SK-N-SH (cell line): ENCODE measurements at regions not wholly inside any gene's neighbourhood (a gene's known extent, or its start where the extent isn't known, plus 50 kb on each side); places are given as distances from the start of the nearest gene placed in this dataset.

Source experiments
- CTCF ChIA-PET: fragments of 300-600, 350-600 bp; formaldehyde crosslinking; extraction: SDS; loops from one replicate; lab custom pipeline; 2021; lab: Yijun Ruan, JAX
- POLR2A ChIA-PET: fragments of 350-600 bp; sonication (Branson Sonifier 250); formaldehyde crosslinking; extraction: SDS; loops from one replicate; lab custom pipeline; 2020; ENCODE audit warnings: antibody characterized with exemption, inconsistent platforms; lab: Yijun Ruan, JAX
- DNase-seq: peaks from one replicate; pipeline ENCODE4 v3.0.0; 2012
- H2AFZ ChIP-seq: fragments of 200-600 bp; sonication (generic); 2 replicates; pipeline ENCODE4 v1.8.1; 2016; ENCODE audit warnings: antibody characterized with exemption, mild to moderate bottlenecking, low read depth
- H3F3A ChIP-seq: fragments of 200-600 bp; sonication (generic); replicated peaks from 2 replicates; pipeline ENCODE3; 2016; ENCODE audit warnings: antibody characterized with exemption, mild to moderate bottlenecking; ENCODE audit not compliant: insufficient read depth
- H3K27ac ChIP-seq, 2 experiments: fragments of 200-500 bp in 1 of 2; fragments of 200-600 bp in 1 of 2; sonication (Bioruptor generic) in 1 of 2; sonication (generic), shearing (Covaris generic) in 1 of 2; 2 replicates each; pipeline versions ENCODE4 v1.5.1 to v1.6.1; 2014 to 2016; ENCODE audit warnings: low read depth in 2 of 2, inconsistent platforms in 1 of 2, low read length in 1 of 2, mild to moderate bottlenecking in 1 of 2, mixed read lengths in 1 of 2
- H3K27me3 ChIP-seq: fragments of 200-600 bp; sonication (generic), shearing (Covaris generic); 2 replicates; pipeline ENCODE4 v1.6.1; 2016; ENCODE audit warnings: mixed run types; ENCODE audit not compliant: insufficient read depth
- H3K36me3 ChIP-seq, 2 experiments: fragments of 200-500 bp in 1 of 2; fragments of 200-600 bp in 1 of 2; sonication (Bioruptor generic) in 1 of 2; sonication (generic) in 1 of 2; replicated peaks in 1 of 2; 2 replicates each; pipeline versions ENCODE3 to v1.5.1; 2014 to 2016; ENCODE audit warnings: low read length in 1 of 2, mild to moderate bottlenecking in 1 of 2; ENCODE audit not compliant: insufficient read depth in 2 of 2, control insufficient read depth in 1 of 2
- H3K4me1 ChIP-seq, 2 experiments: fragments of 200-500 bp in 1 of 2; fragments of 200-600 bp in 1 of 2; sonication (Bioruptor generic) in 1 of 2; sonication (generic), shearing (Covaris generic) in 1 of 2; 2 replicates each; pipeline versions ENCODE4 v1.5.1 to v1.6.1; 2014 to 2016; ENCODE audit warnings: low read depth in 1 of 2, low read length in 1 of 2, mixed run types in 1 of 2; ENCODE audit not compliant: insufficient read depth in 2 of 2, control insufficient read depth in 1 of 2
- H3K4me2 ChIP-seq: fragments of 200-600 bp; sonication (generic), shearing (Covaris generic); 2 replicates; pipeline ENCODE4 v1.6.1; 2017; ENCODE audit warnings: mixed run types
- H3K4me3 ChIP-seq, 2 experiments: fragments of 200-500 bp in 1 of 2; fragments of 200-600 bp in 1 of 2; sonication (Bioruptor generic) in 1 of 2; sonication (generic), shearing (Covaris generic) in 1 of 2; 2 replicates each; pipeline versions ENCODE4 v1.5.1 to v1.8.1; 2014 to 2016; ENCODE audit warnings: low read depth in 2 of 2, inconsistent platforms in 1 of 2, low read length in 1 of 2, mild to moderate bottlenecking in 1 of 2, mixed read lengths in 1 of 2, moderate library complexity in 1 of 2
- H3K79me2 ChIP-seq: fragments of 200-600 bp; sonication (generic); 2 replicates; pipeline ENCODE4 v1.8.1; 2017; ENCODE audit warnings: mild to moderate bottlenecking; ENCODE audit not compliant: insufficient read depth
- H3K9ac ChIP-seq: fragments of 200-600 bp; sonication (generic); 2 replicates; pipeline ENCODE4 v1.6.1; 2017; ENCODE audit warnings: mixed run types
- H3K9me2 ChIP-seq: fragments of 200-600 bp; sonication (generic); 2 replicates; pipeline ENCODE4 v1.6.1; 2017; ENCODE audit warnings: mixed run types
- H3K9me3 ChIP-seq: fragments of 200-600 bp; sonication (generic); 2 replicates; pipeline ENCODE4 v1.6.1; 2017; ENCODE audit warnings: mixed run types, mild to moderate bottlenecking, moderate library complexity
- H4K20me1 ChIP-seq: fragments of 200-600 bp; sonication (generic); 2 replicates; pipeline ENCODE4 v1.6.1; 2017; ENCODE audit warnings: mild to moderate bottlenecking, mixed run types; ENCODE audit not compliant: insufficient read depth
- EP300 ChIP-seq, 2 experiments: IDR thresholded peaks; 2 replicates each; pipeline versions ENCODE4 v1.4.0 to v1.6.1; 2012; ENCODE audit warnings: borderline replicate concordance in 1 of 2, low read depth in 1 of 2, low read length in 1 of 2
- EZH2phosphoT487 ChIP-seq: fragments of 200-600 bp; sonication (generic); IDR thresholded peaks from 2 replicates; pipeline ENCODE4 v1.6.1; 2017; ENCODE audit warnings: low read depth, mixed run types, mild to moderate bottlenecking, antibody characterized with exemption, moderate library complexity, borderline replicate concordance
- FOXJ3 ChIP-seq: sonication (generic); formaldehyde crosslinking; IDR thresholded peaks from 2 replicates; pipeline ENCODE4 v1.5.1; 2020; ENCODE audit warnings: mild to moderate bottlenecking, missing genetic modification reagents
- FOXM1 ChIP-seq: IDR thresholded peaks from 2 replicates; pipeline ENCODE4 v1.4.0; 2012; ENCODE audit warnings: low read depth, mild to moderate bottlenecking
- JUND ChIP-seq: IDR thresholded peaks from 2 replicates; pipeline ENCODE4 v1.4.0; 2012
- NRF1 ChIP-seq: IDR thresholded peaks from 2 replicates; pipeline ENCODE4 v1.6.1; 2012; ENCODE audit warnings: low read depth, mild to moderate bottlenecking, low read length
- POLR2AphosphoS5 ChIP-seq: IDR thresholded peaks from 2 replicates; pipeline ENCODE4 v1.6.1; 2012; ENCODE audit warnings: low read depth, low read length
- RCOR1 ChIP-seq: fragments of 150-350 bp; IDR thresholded peaks from 2 replicates; pipeline ENCODE4 v1.6.1; 2017; ENCODE audit warnings: antibody characterized with exemption, low read length
- RXRA ChIP-seq: IDR thresholded peaks from 2 replicates; pipeline ENCODE4 v1.4.0; 2012; ENCODE audit warnings: low read depth, mild to moderate bottlenecking, borderline replicate concordance
- TAF1 ChIP-seq: IDR thresholded peaks from 2 replicates; pipeline ENCODE4 v1.6.1; 2012; ENCODE audit warnings: low read depth, mild to moderate bottlenecking, low read length, moderate library complexity, borderline replicate concordance
- WGBS: methylation state at CpG from one replicate; pipeline ENCODE4 v1.1.6; 2017; ENCODE audit warnings: low lambda C conversion rate; 5-methylcytosine and 5-hydroxymethylcytosine counted together
- TF ChIP-seq, protein P1 (sequence below): IDR thresholded peaks from 2 replicates; pipeline ENCODE4 v1.6.1; 2012; ENCODE audit warnings: mild to moderate bottlenecking, low read depth, low read length, moderate library complexity

- Histone ChIP-seq H3K9me2 (no peaks in the 10 kb centered on the region), H3F3A (no peaks in the 10 kb centered on the region), H3K27ac (no peak overlapping the region), H2AFZ (no peak overlapping the region), H3K9me3 (no peaks in the 10 kb centered on the region), H4K20me1 (no peaks in the 10 kb centered on the region), H3K27me3 (no peaks in the 10 kb centered on the region), H3K79me2 (no peaks in the 10 kb centered on the region), H3K9ac (no peak overlapping the region), H3K4me2 (no peak overlapping the region), H3K36me3 (no peaks in the 10 kb centered on the region), H3K4me3 (no peak overlapping the region), H3K4me1 (no peaks in the 10 kb centered on the region)
- 23% methylated on average over 7 of the region's 7 CpGs for WGBS
- DNase-seq: no peak
- ChIA-PET CTCF (interaction anchor here (0.7 kb wide), 1 partner anchor 1872 kb away, joined by 3 read pairs; no protein-coding TSS in a partner anchor), POLR2A (no interaction called here)
- TF ChIP-seq RCOR1 (no peak), JUND (no peak), EZH2phosphoT487 (no peak), EP300 (IDR thresholded peaks at IDR 0.05; ENCODE audit: borderline replicate concordance in 1 of 2, low read depth in 1 of 2, low read length in 1 of 2) (no peak), FOXJ3 (CRISPR knock-in tag) (no peak), FOXM1 (no peak), TAF1 (no peak)
- TF ChIP-seq, protein P1, sequence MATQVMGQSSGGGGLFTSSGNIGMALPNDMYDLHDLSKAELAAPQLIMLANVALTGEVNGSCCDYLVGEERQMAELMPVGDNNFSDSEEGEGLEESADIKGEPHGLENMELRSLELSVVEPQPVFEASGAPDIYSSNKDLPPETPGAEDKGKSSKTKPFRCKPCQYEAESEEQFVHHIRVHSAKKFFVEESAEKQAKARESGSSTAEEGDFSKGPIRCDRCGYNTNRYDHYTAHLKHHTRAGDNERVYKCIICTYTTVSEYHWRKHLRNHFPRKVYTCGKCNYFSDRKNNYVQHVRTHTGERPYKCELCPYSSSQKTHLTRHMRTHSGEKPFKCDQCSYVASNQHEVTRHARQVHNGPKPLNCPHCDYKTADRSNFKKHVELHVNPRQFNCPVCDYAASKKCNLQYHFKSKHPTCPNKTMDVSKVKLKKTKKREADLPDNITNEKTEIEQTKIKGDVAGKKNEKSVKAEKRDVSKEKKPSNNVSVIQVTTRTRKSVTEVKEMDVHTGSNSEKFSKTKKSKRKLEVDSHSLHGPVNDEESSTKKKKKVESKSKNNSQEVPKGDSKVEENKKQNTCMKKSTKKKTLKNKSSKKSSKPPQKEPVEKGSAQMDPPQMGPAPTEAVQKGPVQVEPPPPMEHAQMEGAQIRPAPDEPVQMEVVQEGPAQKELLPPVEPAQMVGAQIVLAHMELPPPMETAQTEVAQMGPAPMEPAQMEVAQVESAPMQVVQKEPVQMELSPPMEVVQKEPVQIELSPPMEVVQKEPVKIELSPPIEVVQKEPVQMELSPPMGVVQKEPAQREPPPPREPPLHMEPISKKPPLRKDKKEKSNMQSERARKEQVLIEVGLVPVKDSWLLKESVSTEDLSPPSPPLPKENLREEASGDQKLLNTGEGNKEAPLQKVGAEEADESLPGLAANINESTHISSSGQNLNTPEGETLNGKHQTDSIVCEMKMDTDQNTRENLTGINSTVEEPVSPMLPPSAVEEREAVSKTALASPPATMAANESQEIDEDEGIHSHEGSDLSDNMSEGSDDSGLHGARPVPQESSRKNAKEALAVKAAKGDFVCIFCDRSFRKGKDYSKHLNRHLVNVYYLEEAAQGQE: no peak
Observed at GRCh38 chr2:126809340-126809739, 89.3 kb upstream of the TEX51 start.

GRCh38 chr2:126810001-126810400 lies 88.7 kb upstream of the TEX51 start:
- Histone ChIP-seq H3K4me1 (no peaks in the 10 kb centered on the region), H3K4me2 (no peak overlapping the region), H4K20me1 (no peaks in the 10 kb centered on the region), H3K9me2 (no peaks in the 10 kb centered on the region), H3F3A (no peaks in the 10 kb centered on the region), H3K79me2 (no peaks in the 10 kb centered on the region), H3K9ac (no peak overlapping the region), H3K36me3 (no peaks in the 10 kb centered on the region), H2AFZ (no peak overlapping the region), H3K27ac (no peak overlapping the region), H3K9me3 (no peaks in the 10 kb centered on the region), H3K4me3 (no peak overlapping the region), H3K27me3 (no peaks in the 10 kb centered on the region)
- TF ChIP-seq RXRA (no peak), NRF1 (no peak), POLR2AphosphoS5 (no peak)
- TF ChIP-seq, protein P1: no peak
- 40% methylated on average over 6 of the region's 6 CpGs for WGBS
- DNase-seq: no peak
- ChIA-PET POLR2A (no interaction called here), CTCF (no interaction called here)
